ENCODE measurements at regions not wholly inside any gene's neighbourhood (a gene's known extent, or its start where the extent isn't known, plus 50 kb on each side); places are given as distances from the start of the nearest gene placed in this dataset.
"Not testable (repeated sequence)": the region's sequence is repeated elsewhere in the genome, so short reads cannot be mapped to it uniquely, and the experiment has no call there.

- TF ChIP-seq CTCF (IDR thresholded peaks at IDR 0.05; ENCODE audit: low read length); EZH2 (IDR thresholded peaks at IDR 0.05; ENCODE audit: borderline replicate concordance, low read length): not testable (repeated sequence)
Observed at GRCh38 chrX:124789874-124790273, 443.5 kb downstream of the SH2D1A start.
